ENCODE measurements at regions not wholly inside any gene's neighbourhood (a gene's known extent, or its start where the extent isn't known, plus 50 kb on each side); places are given as distances from the start of the nearest gene placed in this dataset.

DNA sequence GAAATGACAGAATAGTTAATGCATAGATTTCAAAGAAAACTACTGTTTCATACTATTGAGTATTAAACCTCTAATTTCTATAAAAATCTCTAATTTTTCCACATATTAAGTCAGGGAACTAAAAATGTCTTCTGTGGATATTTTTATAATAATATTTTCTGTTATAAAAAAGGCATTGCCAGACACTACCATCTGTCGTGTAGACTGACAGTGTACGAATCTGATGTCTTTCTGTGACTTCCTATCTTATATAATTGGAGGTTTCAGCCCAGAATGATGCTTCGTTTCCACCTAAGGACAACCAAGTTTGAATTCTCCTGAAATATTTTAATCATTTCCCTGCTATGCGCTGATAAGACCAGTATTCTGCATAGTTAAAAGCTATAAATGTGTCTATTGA lies 456.6 kb upstream of the ARRDC3 start:
- Histone ChIP-seq H3K9me3 (no peaks in the 10 kb centered on the region), H3K4me3 (no peak overlapping the region), H3K27me3 (ENCODE audit: insufficient read depth in 3 of 3, low read length in 2 of 3) (no peaks in the 10 kb centered on the region), H3K4me1 (no peaks in the 10 kb centered on the region), H3K27ac (no peak overlapping the region), H3K36me3 (ENCODE audit: insufficient read depth in 1 of 2, low read depth in 1 of 2) (no peaks in the 10 kb centered on the region)
- intact Hi-C loops (cut with DNase I), result no loop called here
- no peak for ATAC-seq
- DNase-seq, result no peak
- TF ChIP-seq, protein P1, sequence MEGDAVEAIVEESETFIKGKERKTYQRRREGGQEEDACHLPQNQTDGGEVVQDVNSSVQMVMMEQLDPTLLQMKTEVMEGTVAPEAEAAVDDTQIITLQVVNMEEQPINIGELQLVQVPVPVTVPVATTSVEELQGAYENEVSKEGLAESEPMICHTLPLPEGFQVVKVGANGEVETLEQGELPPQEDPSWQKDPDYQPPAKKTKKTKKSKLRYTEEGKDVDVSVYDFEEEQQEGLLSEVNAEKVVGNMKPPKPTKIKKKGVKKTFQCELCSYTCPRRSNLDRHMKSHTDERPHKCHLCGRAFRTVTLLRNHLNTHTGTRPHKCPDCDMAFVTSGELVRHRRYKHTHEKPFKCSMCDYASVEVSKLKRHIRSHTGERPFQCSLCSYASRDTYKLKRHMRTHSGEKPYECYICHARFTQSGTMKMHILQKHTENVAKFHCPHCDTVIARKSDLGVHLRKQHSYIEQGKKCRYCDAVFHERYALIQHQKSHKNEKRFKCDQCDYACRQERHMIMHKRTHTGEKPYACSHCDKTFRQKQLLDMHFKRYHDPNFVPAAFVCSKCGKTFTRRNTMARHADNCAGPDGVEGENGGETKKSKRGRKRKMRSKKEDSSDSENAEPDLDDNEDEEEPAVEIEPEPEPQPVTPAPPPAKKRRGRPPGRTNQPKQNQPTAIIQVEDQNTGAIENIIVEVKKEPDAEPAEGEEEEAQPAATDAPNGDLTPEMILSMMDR (IDR thresholded peaks at IDR 0.05), result no peak
- WGBS, 3 donors, result 61 to 79% (median 71%) methylated on average over 4 of the region's 4 CpGs

DNA sequence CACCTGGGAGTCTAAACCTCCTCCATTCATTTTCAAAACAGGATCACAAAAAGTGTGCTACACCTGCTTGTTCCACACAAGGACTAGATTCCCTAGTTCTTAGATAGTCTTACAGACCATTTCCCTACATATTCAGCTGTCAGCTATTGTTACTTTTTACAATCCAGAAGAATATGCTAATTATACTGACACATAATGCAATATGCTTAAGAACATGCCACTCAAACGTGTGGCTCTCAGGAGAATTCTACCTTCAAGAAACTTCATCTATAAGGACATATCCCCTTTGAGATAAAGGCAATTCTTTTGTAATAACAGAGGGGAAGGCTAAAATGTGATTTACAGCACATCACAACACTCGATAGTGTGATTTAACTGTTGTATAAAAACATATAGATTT lies 456.1 kb upstream of the ARRDC3 start:
- Histone ChIP-seq H3K27me3 (ENCODE audit: insufficient read depth in 3 of 3, low read length in 2 of 3) (no peaks in the 10 kb centered on the region), H3K4me1 (no peaks in the 10 kb centered on the region), H3K27ac (no peak overlapping the region), H3K36me3 (ENCODE audit: insufficient read depth in 1 of 2, low read depth in 1 of 2) (no peaks in the 10 kb centered on the region), H3K4me3 (no peak overlapping the region), H3K9me3 (no peaks in the 10 kb centered on the region)
- DNase-seq, result no peak
- TF ChIP-seq, protein P1 (IDR thresholded peaks at IDR 0.05), result no peak
- intact Hi-C loops (cut with DNase I), result no loop called here
- WGBS, 3 donors, result 46 to 51% (median 48%) methylated on average over 2 of the region's 2 CpGs
- ATAC-seq, result no peak

DNA sequence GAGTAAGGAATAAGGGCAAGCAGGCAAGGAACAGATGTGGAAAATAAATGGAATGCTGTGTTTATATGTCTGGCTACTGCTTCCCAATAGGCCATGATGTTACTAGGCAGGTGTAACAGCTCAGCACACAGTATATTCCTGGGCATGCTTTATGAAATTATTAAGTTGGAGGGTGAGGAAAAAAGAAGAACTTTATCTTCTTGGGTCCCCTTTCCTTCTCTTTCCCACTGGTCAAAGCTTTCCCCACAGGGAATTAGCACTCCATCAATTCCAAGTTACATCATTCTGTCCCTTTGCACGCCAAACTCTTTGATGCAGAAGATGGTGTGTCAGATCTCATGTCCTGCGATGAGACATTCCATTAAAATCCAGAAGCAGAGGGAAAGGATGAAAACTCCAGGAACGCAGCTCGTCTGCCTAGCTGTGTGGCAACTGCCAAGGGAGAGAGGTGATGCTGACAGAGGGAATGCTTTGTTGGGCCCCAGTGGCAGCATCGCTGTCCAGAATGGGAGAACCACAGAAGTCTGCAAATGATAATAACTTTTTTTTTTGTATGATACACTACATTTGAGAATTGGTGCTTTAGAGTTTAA lies 447.3 kb upstream of the ARRDC3 start:
- Histone ChIP-seq H3K27me3 (ENCODE audit: insufficient read depth in 3 of 3, low read length in 2 of 3) (no peaks in the 10 kb centered on the region), H3K9me3 (no peaks in the 10 kb centered on the region), H3K4me1 (no peaks in the 10 kb centered on the region), H3K36me3 (ENCODE audit: insufficient read depth in 1 of 2, low read depth in 1 of 2) (no peaks in the 10 kb centered on the region), H3K27ac (no peak overlapping the region), H3K4me3 (no peak overlapping the region)
- DNase-seq (no peak), ATAC-seq (no peak)
- 78 to 83% (median 81%) methylated on average over 5 of the region's 5 CpGs for WGBS, 3 donors
- TF ChIP-seq, protein P1 (IDR thresholded peaks at IDR 0.05), result no peak
- intact Hi-C loops (cut with DNase I), result no loop called here

DNA sequence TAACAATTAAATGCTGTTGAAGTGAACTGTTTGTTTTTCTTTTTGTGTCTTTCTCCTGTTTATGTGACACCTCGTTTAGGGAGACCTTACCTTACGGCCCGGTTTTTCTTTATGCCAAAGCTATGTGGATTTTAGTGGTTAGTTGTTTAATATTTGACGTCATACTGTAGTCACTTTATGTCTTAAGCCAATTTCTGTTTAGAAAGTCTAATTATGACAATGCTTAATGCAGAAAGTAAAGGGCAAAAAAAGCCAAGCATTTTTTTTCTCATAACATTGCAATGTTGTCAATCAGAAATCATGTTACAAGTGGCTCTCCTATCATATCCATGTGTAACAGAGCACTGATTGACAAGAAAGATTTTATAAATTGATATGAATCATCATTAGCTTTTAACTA lies 442.5 kb upstream of the ARRDC3 start:
- ATAC-seq (no peak), DNase-seq (no peak)
- Histone ChIP-seq H3K4me1 (no peaks in the 10 kb centered on the region), H3K36me3 (ENCODE audit: insufficient read depth in 1 of 2, low read depth in 1 of 2) (no peaks in the 10 kb centered on the region), H3K9me3 (no peaks in the 10 kb centered on the region), H3K27ac (no peak overlapping the region), H3K27me3 (ENCODE audit: insufficient read depth in 3 of 3, low read length in 2 of 3) (no peaks in the 10 kb centered on the region), H3K4me3 (no peak overlapping the region)
- WGBS, 3 donors, result 68 to 76% (median 74%) methylated on average over 4 of the region's 4 CpGs
- intact Hi-C loops (cut with DNase I), result no loop called here
- TF ChIP-seq, protein P1 (IDR thresholded peaks at IDR 0.05), result no peak

DNA sequence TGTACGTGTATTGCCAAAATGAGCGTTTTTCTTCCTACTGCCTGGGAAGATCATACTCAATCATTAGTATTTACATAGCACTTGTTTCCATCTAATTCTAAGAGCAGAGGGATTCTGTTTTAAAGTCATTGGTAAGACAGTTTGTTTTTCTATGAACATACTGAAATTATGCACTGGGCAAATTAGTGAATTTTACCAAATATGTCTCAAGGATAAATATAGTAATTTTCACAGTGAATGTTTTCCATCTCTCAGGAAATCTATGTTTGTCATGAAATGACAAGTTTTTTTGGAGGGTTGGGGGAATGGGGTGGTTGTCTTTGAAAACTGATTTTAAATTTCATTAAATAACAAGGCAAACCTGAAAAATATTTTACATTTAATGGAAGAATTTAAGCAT lies 441.3 kb upstream of the ARRDC3 start:
- H3K9me3 ChIP-seq, result no peaks in the 10 kb centered on the region
- no peaks in the 10 kb centered on the region for H3K4me1 ChIP-seq
- no peak overlapping the region for H3K4me3 ChIP-seq
- no peak overlapping the region for H3K27ac ChIP-seq
- no peaks in the 10 kb centered on the region for H3K27me3 ChIP-seq (ENCODE audit: insufficient read depth in 3 of 3, low read length in 2 of 3)
- no peak for ATAC-seq
- TF ChIP-seq, protein P1 (IDR thresholded peaks at IDR 0.05), result no peak
- WGBS, 3 donors, result 87 to 88% (median 88%) methylated on average over 2 of the region's 2 CpGs
- no peaks in the 10 kb centered on the region for H3K36me3 ChIP-seq (ENCODE audit: insufficient read depth in 1 of 2, low read depth in 1 of 2)
- no peak for DNase-seq
- intact Hi-C loops (cut with DNase I), result no loop called here
